ENCODE measurements at regions not wholly inside any gene's neighbourhood (a gene's known extent, or its start where the extent isn't known, plus 50 kb on each side); places are given as distances from the start of the nearest gene placed in this dataset.

GRCh38 chr5:6861036-6861435 is 147.8 kb downstream of the TENT4A start:
- H3K9me3 Mint-ChIP-seq: peaks cover 22 to 23% of the 10 kb centered on the region in 2 experiments
- no peak overlapping the region for H2BK5ac ChIP-seq (ENCODE audit: insufficient read length, low read length)
- H4K91ac ChIP-seq (ENCODE audit: insufficient read length, low read depth, low read length): no peak overlapping the region
- H3K14ac ChIP-seq (ENCODE audit: insufficient read depth, low read length): no peak overlapping the region
- TF ChIP-seq CTCF (conservative IDR thresholded peaks at IDR 0.05): no peak
- no peaks in the 10 kb centered on the region for H4K20me1 ChIP-seq (ENCODE audit: control insufficient read depth, insufficient read depth, insufficient read length)
- H3K36me3 Mint-ChIP-seq (ENCODE audit: insufficient read depth in 1 of 3, low read depth in 3 of 3): peaks cover 4 to 5% (median 4%) of the 10 kb centered on the region in 3 experiments; a peak in 3 of 7 replicates
- H2AK5ac ChIP-seq (ENCODE audit: insufficient read length, low read length): no peak overlapping the region
- no peaks in the 10 kb centered on the region for H3K4me1 ChIP-seq (ENCODE audit: insufficient read depth, low read length)
- no peaks in the 10 kb centered on the region for H3K23me2 ChIP-seq (ENCODE audit: insufficient read length, low read depth, low read length, poor library complexity, severe bottlenecking)
- no peak overlapping the region for H2AFZ ChIP-seq (ENCODE audit: low read length)
- no peaks in the 10 kb centered on the region for H3K79me1 ChIP-seq (ENCODE audit: insufficient read depth, low read depth, low read length, poor library complexity, severe bottlenecking)
- no peak overlapping the region for H3K18ac ChIP-seq (ENCODE audit: insufficient read length, low read depth, low read length)
- H3K4ac ChIP-seq (ENCODE audit: low read depth, low read length): no peak overlapping the region
- no CpG with 5 or more reads among the region's 3 CpGs for WGBS (ENCODE audit: extremely low coverage, insufficient read length, low lambda C conversion rate)
- no peak overlapping the region for H2BK20ac ChIP-seq (ENCODE audit: low read depth, low read length, poor library complexity, severe bottlenecking)
- no peaks in the 10 kb centered on the region for H3K27me3 ChIP-seq (ENCODE audit: insufficient read depth, low read length)
- H2BK12ac ChIP-seq (ENCODE audit: insufficient read length, low read depth, low read length): no peak overlapping the region
- no peak overlapping the region for H4K5ac ChIP-seq (ENCODE audit: insufficient read length, low read depth, low read length)
- H3K4me2 ChIP-seq (ENCODE audit: insufficient read depth, insufficient read length, low read length): no peak overlapping the region
- H2BK120ac ChIP-seq (ENCODE audit: low read depth, low read length, poor library complexity, severe bottlenecking): no peak overlapping the region
- peaks cover 10% of the 10 kb centered on the region for H3K27me3 Mint-ChIP-seq (ENCODE audit: low read depth)
- no peak for DNase-seq
- no peak overlapping the region for H3K9ac ChIP-seq (ENCODE audit: extremely low read depth, insufficient read length, low read length)
- peaks cover 6% of the 10 kb centered on the region for H3K9me3 ChIP-seq (ENCODE audit: control insufficient read depth, low read depth, low read length)
- H3K27ac Mint-ChIP-seq: no peak overlapping the region; a peak in 1 of 7 replicates
- no peak overlapping the region for H3K4me3 Mint-ChIP-seq
- no peak overlapping the region for H3K56ac ChIP-seq (ENCODE audit: insufficient read length, low read depth, low read length)
- no peak overlapping the region for H4K8ac ChIP-seq (replicated peaks; ENCODE audit: insufficient read length, low read depth, low read length)
- no peak overlapping the region for H3K27ac ChIP-seq (ENCODE audit: insufficient read length, low read depth, low read length)
- no peak overlapping the region for H2BK15ac ChIP-seq (ENCODE audit: low read depth, low read length)
- no peaks in the 10 kb centered on the region for H3K4me1 Mint-ChIP-seq
- H3T11ph ChIP-seq (ENCODE audit: low read length): no peak overlapping the region
- no peaks in the 10 kb centered on the region for H3K79me2 ChIP-seq (ENCODE audit: insufficient read depth, low read length)
- no peak overlapping the region for H3K23ac ChIP-seq (ENCODE audit: insufficient read length, low read depth, low read length)

Measured in H9 (cell line).